GM21825 (cell line): ENCODE measurements at regions not wholly inside any gene's neighbourhood (a gene's known extent, or its start where the extent isn't known, plus 50 kb on each side); places are given as distances from the start of the nearest gene placed in this dataset.
"Not testable (repeated sequence)": the region's sequence is repeated elsewhere in the genome, so short reads cannot be mapped to it uniquely, and the experiment has no call there.

Experiments
- ATAC-seq: cut with Tn5 transposase; IDR thresholded peaks from one replicate; pipeline ENCODE4 v1.9.1; 2021; ENCODE audit warnings: mild to moderate bottlenecking, moderate library complexity; ENCODE audit not compliant: unreplicated experiment

DNA sequence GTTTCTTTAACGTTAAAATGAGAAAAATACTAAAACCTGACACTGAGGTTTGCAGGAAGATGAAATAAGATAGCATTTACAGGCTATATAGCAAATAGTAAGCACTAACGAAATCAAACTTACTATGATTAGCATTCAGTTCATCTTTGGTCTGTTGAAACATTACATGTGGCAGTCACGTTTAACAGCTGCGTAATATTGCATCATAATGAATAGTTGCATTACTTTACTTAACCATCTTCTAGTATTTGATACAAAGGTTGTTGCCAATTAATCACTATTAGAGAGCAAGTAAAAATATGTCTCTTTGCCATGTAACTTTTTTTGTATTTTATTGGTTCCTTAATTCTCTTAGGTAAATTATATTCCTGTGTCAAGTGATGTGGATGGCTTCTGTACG is 131.8 kb upstream of the GHITM start:
- no peak for ATAC-seq

DNA sequence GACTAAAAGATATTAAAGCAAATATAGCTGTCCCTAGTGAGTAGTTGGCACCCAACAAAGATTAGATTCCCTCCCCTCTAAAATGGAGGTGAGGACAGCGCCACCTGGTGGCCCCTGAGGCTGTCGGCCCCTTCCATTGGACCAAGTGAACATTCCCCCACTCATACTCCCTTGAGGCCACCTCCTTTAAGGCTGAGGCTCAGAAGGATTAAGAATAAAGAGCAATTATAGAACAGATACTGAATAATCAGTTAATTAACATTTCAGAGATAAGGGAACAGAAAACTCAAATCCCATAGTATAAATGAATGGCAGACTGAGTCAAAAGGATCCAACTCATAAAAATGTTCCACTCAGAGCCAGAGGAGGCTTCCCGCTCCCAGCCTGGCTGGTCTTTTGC is 130.4 kb upstream of the GHITM start:
- ATAC-seq: no peak

DNA sequence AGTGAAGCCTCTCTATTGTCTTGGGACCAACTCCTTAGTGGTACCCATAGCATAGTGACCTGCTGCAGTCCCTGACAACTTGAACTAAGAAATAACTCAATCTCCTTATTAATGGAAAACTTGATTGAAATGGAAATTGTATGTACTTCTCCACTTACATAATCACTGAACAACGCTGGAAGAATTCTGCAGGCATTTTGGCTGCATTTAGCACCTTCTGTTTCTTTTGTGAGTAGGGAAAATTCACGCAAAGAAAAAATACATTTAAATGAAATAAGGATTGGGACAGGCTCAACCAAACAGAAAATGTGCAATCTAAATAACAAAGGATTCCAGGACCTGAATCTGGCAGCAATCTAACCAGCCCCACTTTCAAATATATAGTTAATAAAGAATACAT is 126.9 kb upstream of the GHITM start:
- ATAC-seq: no peak

DNA sequence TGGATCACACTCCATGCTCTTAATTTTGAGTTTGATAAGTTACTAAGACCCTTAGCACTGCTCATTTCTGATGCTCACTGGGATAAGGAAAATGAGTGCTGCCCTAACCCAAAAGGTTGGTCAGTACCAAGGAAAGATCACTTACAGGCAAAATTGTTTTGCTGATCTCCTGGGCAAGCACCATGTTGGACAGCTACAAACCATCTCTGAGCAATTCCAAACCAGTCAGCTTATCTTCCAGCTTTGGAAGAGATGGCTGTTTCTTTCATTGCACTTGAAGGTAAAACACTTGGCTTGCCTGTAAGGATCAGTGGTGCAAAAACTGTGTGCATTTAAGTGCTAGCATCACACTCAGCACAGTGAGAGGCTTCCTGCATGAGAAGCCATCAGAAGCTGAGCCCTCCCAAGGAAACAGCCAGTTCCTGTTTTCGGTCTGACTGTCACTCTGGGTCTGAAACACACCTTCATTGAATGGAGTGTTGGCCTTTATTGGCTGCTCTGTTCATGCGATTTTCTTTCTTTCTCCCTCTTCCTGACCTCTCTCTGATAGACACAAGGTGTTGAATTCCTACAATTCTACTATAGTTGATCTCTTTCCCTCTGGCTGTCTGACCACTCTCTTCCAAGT is 126.4 kb upstream of the GHITM start:
- ATAC-seq: peak; percentile 98

DNA sequence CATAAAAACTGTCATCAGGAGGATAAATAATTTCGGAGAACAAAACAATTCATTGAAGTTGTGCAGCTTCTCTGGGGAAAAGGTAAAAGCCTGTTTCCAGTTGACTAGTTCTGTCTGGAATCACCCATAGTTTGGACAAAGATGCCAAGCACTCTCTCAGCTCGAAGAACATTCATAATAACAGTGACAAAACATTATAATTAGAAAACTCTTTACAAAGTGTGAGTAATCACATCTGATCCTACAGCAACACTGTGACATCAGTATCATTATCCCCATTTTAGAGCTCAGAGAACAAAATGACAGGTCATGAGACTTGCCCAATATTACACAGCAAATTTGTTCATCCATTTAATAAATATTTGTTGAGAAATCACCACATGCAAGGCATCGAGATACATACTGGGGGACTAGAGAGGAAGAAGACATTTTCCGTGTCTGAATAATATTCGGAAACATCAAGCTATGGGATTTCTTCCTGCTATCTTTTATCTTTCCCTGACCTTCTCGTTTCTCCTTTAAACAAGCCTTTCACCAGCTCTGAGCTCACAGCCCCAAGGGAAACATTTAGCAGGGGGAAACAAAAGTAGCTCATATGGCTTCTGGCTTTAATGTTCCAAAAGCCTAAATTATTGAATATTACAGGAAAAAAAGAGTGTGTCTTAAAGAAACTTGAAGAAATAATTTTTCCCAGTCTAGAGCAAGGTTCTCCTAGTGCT is 123.3 kb upstream of the GHITM start:
- ATAC-seq: no peak

DNA sequence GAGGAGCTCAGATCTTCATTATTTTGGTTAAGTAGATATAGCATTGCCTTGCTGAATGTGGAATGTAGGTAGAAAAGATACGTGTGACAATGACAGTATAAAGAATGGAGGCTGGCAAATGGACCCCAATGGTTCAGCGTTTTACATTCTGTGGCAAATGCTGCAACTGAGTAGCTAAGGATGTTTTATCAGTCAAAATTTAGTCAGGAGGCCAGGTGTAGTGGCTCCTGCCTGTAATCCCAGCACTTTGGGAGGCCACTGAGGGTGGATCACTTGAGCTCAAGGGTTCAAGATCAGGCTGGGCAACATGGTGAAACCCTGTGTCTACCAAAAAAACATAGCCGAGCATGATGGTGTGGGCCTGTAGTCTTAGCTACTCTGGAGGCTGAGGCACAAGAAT is 120.5 kb upstream of the GHITM start:
- ATAC-seq: no peak

DNA sequence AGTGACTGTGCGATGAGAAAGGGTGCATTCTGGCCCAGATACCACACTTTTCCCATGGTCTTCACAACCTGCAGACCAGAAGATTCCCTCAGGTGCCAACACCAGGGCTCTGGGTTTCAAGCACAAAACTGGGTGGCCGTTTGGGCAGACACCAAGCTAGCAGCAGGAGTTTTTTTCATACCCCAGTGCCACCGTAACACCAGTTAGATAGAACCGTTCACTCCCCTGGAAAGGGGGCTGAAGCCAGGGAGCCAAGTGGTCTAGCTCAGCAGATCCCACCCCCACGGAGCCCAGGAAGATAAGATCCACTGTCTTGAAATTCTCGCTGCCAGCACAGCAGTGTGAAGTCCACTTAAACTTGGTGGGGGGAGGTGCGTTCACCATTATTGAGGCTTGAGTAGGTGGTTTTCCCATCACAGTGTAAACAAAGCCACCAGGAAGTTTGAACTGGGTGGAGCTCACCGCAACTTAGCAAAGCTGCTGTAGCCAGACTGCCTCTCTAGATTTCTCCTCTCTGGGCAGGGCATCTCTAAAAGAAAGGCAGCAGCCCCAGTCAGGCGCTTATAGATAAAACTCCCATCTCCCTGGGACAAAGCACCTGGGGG is 119.4 kb upstream of the GHITM start:
- not testable (repeated sequence) for ATAC-seq

DNA sequence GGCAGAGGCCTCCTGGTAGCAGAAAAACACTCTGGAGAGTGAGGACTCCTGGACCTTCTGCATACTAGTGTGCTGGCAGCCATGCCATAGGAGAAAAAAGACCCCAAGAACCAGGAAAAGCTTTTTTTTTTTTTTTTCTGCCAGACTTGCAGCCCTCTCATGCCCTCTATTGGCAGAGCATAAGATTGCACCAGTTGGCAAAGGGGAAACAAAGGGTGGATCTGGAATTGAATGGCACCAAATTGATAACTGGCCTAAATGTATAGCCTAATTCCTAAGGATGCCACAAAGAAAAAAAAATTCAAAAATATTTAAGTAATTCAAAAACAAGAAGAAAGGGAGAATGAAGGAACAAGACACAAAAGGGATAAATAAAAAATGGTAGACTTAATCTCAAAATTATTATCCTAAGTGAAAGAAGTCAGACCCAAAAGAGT is 112.5 kb upstream of the GHITM start:
- no peak for ATAC-seq

DNA sequence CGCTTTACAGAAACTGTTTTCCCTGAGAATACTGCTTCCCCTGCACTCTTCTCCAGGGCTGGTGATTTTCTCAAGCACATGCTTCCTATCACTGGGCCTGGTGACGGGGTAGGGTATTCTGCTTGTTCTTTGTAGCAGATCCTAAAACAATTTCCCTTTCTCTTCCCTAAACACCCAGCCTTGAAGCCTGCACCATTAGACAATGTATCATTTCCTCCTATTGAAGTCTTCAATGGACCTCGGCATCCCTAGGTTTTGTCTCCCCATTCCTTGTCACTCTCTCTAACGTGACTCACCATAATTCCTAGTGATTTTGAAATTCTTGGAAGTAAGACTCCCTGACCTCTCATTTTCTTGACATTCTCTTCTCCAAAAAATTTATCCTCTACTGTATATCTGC is 109.5 kb upstream of the GHITM start:
- no peak for ATAC-seq

DNA sequence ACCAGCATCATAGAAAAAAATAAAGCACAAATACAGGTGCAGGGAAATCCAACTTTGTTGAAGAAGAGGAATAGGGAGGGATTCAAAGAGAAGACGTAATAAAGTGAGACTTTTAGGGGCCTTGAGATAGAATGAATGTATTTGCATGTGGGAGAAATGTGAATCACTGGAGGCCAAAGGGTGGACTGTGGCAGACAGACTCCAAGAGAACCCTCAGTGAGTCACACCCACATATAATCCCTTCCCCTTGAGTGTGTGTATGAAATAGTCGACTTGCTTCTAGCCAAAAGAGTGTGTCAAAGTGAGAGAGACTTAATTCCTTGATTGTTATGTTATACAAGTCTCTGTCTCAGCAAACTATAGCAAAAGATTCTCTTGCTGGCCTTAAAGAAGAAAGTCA is 101.3 kb upstream of the GHITM start:
- no peak for ATAC-seq

DNA sequence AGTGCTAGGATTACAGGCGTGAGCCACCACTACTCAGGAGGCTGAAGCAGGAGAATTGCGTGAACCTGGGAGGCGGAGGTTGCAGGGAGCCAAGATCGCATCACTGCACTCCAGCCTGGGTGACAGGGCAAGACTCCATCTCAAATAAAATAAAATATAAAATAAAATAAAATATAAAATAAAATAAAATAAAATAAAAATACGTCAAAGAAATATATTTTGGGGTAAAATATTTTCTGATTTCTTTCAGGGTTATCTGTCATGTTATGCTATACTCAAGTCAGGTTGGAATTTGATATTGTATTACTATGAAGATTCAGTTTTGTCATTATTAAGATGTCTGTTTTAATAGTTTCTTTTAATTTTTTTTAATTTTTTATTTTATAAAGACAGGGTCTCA is 99.4 kb upstream of the GHITM start:
- ATAC-seq: no peak

DNA sequence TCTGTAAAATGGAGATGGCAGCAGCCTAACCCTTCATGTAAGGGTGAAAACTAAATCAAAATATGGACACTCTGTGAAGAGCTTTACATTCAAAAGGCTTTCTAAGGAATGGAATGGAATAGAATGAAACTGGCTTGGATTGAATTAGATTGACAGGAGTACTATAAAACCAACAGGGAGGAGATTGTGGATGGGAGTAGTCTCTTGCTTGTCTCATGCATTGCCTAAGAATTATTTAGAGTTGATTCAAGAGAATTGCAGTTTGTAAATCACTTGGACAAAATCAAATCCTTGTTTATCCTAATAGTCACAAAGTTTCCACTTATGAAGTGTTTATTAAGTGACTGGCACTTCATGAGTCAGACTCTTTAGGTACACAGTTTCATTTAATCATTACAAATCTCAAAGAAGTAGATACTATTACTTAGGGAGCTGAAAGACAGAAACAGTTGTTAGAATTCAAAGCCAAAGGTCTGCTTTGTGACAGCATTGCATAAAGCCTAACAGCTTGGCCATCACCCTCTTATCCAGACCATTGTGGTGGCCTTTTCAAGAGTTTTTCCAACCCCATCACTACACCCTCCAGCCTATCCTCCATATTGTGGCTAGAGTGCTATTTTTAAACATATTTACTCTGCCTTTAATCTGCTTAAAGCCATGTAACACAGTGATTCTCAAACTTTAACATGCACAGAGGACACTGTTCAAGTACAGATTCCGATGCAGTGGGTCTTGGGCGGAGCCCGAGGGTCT is 91.9 kb upstream of the GHITM start:
- no peak for ATAC-seq

DNA sequence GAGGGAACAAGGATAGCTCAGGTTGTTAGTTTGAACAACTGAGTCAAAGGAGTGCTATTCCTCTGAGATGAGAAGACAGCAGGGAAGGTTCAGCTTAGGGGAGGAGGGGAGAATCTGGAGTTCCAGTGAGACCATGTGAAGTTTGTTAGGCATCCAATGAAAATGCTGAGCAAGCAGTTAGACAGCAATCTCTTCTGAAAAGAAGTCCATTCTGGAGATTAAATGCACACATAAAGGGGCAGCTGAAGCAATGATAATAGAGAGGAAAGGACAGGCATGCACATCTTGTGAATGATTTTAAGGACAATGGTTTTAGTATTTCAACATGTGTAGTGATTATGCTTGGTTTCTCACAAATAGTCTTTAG is 89.7 kb upstream of the GHITM start:
- ATAC-seq: no peak

DNA sequence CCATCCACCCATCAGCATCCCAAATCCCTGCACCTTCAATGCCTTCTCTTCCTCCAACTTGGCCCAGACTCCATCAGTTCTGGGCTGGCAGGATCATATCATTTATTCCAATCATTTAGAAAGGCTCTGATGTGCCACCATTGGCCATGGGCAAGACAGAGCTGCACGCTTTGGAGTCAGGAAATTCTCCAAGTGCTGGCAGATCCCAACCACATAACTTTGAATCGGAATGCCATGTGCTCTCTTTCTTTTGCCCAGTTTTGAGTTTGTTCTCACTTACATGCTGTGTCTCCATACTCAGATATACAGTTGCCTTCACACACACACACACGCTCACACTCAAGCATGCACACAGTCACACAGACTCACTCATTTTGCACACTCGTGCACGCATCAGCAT is 85.7 kb upstream of the GHITM start:
- ATAC-seq: no peak

DNA sequence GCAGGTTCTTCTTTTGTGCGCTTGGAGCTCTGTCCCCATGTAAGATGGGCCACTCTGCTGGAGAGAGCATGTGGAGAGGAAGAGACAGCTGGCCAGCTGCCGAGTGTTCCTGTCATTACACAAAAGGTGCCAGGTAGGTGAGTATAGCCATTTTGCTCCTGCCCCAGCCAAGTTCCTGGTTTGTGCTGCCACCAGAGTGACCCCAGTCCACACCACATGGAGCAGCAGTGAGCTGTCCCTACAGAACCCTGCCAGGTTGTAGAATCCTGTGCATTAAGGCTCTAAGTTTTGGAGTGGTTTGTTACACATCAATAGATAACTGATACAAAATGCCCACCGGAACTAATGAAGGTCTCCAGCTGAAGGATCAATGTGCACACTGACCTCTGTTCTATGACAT is 84.6 kb upstream of the GHITM start:
- ATAC-seq: no peak

DNA sequence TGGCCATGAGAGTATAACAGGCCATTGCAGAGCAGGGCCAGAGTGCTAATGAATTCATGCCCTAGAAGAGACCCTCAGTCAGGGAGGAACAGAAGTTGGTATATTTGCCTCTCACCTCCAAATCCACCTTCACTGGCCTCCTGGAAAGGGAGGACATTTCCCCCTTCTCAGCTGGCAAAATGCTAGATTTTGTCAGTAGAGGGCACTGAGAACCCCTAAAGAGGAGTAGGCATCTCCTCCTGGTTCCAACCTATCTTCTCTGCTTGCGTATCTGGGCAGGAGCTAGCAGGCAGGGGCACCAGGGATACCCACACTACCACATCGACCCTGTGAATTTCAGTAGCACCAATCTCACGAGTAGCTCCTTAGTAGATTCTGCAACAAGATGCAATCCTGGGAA is 79.8 kb upstream of the GHITM start:
- ATAC-seq: no peak

DNA sequence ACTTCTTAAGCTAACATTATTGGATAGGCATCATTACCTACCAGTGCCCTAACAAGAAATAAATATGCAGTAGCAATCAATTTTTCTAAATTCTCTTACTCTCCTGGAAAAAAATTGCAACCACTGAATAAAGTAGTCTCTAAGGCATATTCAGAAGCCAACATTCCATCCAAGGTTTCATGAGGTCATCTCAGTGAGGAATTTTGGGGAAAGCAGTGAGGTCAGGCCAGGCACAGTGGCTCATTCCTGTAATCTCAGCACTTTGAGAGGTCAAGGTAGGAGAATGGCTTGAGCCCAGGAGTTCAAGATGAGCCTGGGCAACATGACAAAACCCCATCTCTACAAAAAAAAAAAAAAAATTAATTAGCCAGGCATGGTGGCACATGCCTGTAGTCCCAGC is 75.9 kb upstream of the GHITM start:
- no peak for ATAC-seq

DNA sequence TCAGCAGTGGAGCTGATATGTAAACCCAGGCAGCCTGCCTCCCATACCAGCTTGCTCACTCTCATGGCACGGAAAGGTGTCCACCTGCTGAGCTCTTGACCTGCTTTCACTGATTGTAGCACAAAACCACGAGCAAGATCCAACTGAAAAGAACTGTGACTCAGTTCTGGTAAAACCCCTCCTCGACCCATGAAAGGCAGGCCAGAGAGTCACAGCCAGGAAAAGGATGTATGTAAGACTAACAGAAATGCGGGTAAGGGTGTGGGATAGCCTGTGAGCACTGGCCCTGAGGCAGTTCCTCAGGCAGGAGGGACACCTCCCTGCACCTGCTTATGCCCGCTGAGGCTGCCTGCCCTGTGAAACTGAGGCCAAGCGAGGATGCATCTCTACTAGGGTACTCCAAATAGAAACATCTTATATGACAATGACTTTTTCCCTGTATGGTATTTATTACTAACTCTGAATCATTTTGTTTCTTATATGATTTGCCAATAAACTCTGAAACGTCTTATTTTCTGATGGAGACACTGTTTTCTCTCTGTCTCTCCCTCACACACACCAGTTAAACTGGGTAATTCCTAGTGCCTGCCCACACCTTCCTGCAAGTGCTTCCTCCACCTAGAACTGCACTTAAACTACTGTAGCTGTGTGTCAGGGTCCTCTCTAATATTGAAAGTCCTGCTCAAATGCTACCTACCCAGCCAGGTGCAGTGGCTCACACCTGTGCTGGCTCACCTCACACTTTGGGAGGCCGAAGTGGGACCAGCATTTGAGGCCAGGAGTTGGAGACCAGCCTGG is 73.3 kb upstream of the GHITM start:
- no peak for ATAC-seq

DNA sequence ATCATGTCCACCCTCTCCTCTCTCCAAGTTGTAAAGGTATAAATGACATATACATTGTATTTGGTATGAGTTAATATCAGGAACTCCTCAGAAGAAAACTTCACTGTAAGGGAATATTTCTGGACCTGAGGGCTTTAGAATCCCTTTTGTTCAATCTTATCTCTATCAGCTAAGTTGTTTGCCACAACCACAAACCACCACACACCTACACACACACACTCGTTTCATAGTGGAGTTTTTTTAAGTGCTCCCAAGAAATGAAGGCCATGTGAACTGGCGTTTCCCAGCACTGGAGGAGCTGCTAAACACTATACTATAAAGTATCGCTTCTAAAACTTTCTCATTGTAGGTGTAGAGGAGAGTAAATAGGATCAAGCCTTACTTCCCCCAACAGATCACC is 64.8 kb upstream of the GHITM start:
- ATAC-seq: no peak

DNA sequence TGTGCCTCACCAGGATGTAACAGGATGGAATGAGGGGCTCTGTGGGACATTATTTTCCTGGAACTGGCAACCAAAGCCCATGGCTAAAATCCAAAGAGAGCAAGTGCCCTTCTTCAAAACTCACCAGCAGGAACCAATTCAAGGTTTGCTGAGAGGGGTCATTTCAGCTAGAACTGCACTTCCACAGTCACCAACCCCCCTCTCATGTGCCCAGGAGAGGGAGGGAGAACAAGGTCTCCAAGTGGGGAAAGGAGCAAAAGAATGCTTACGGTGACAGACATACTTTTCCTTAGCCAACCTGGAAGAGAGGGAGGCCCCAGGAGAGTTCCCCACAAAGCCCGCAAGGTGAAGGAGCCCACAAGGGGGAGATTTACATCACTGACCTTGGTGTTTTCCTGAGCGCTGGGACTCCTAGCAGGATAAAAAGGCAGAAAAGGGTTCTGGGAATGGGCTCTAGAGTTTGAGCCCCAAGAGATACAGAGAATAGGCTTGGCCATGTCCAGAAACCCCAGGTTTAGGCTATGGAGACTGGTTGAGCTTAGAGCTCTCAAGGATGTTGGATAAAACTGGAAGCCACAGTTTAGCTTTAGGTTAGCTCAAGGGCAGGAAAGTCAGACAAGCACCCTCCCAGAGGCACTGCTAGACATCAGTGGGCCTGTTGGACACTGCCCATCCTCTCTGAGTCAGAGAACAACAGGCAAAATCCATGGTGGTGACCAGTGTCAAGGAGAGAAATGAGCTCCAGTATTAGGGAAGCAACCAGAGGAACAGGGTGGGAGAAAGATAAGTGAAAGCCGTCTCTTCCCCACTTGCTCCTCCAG is 63.9 kb upstream of the GHITM start:
- no peak for ATAC-seq
